HepG2 (cell line): ENCODE measurements at regions not wholly inside any gene's neighbourhood (a gene's known extent, or its start where the extent isn't known, plus 50 kb on each side); places are given as distances from the start of the nearest gene placed in this dataset.

ENCODE experiments used
- ATAC-seq: fragments of 200-7000 bp; cut with Tn5 transposase; 3 replicates; pipeline ENCODE4 v1.9.1; 2020; ENCODE audit warnings: mild to moderate bottlenecking, moderate library complexity
- BruUV-seq: library from RNA; stranded (reverse); fragments of 400-500 nt; replicated peaks from 2 replicates; lab custom pipeline; 2021; lab: Mats Ljungman, UMichigan
- CTCF ChIA-PET: fragments of 300-600 bp; formaldehyde crosslinking; extraction: SDS; loops from one replicate; lab custom pipeline; 2021; ENCODE audit warnings: low total read pairs, inconsistent platforms, low intra/inter-chr PET ratio; lab: Yijun Ruan, JAX
- POLR2A ChIA-PET: fragments of 350-600 bp; sonication (Branson Sonifier 250); formaldehyde crosslinking; loops from one replicate; lab custom pipeline; 2020; ENCODE audit warnings: antibody characterized with exemption, inconsistent platforms; lab: Yijun Ruan, JAX
- DNase-seq: peaks from one replicate; pipeline ENCODE4 v3.0.0-alpha.2; 2015; ENCODE audit warnings: low spot score
- FAIRE-seq: peaks from 3 replicates; lab custom pipeline; 2011; peaks lifted over from hg19 to GRCh38; lab: Jason Lieb, UNC
- H2AFZ ChIP-seq: one replicate; pipeline ENCODE4 v1.6.1; 2011; ENCODE audit warnings: low read length, inconsistent platforms
- H3K27ac ChIP-seq: fragments of 300-600 bp; 3 replicates; pipeline ENCODE4 v1.8.0; 2011; ENCODE audit warnings: mixed run types, mild to moderate bottlenecking, mixed read lengths, low read length, inconsistent platforms; ENCODE audit not compliant: insufficient read depth; ENCODE audit errors: extremely low read length
- H3K27me3 ChIP-seq, 2 experiments: fragments of 200-600 bp in 1 of 2; 2 replicates in 1 of 2; 3 replicates in 1 of 2; pipeline versions ENCODE4 v1.6.0 to v1.8.0; 2011; ENCODE audit warnings: low read length in 2 of 2, mild to moderate bottlenecking in 2 of 2, moderate library complexity in 2 of 2, inconsistent platforms in 1 of 2; ENCODE audit not compliant: insufficient read depth in 2 of 2, control insufficient read depth in 1 of 2
- H3K36me3 ChIP-seq, 2 experiments: fragments of 200-600 bp in 1 of 2; replicated peaks in 1 of 2; 2 replicates in 1 of 2; 3 replicates in 1 of 2; pipeline versions ENCODE4 v1.5.1 to v1.8.0; 2011; ENCODE audit warnings: low read length in 2 of 2, inconsistent platforms in 1 of 2; ENCODE audit not compliant: insufficient read depth in 2 of 2, control insufficient read depth in 1 of 2
- H3K4me1 ChIP-seq: 2 replicates; pipeline ENCODE4 v1.5.1; 2012; ENCODE audit warnings: low read length, inconsistent platforms; ENCODE audit not compliant: insufficient read depth
- H3K4me2 ChIP-seq: 2 replicates; pipeline ENCODE4 v1.6.0; 2011; ENCODE audit warnings: low read depth, low read length, inconsistent platforms
- H3K4me3 ChIP-seq, 3 experiments: fragments of 200-600 bp in 1 of 3; sonication (generic), shearing (Covaris generic) in 1 of 3; replicated peaks in 1 of 3; 2 replicates each; pipeline ENCODE4 v1.5.1; 2011 to 2016; ENCODE audit warnings: low read length in 3 of 3, inconsistent platforms in 2 of 3, low read depth in 2 of 3, mild to moderate bottlenecking in 2 of 3, control low read depth in 1 of 3, mixed read lengths in 1 of 3; ENCODE audit not compliant: insufficient read depth in 1 of 3
- H3K79me2 ChIP-seq: one replicate; pipeline ENCODE4 v1.6.1; 2011; ENCODE audit warnings: low read length, inconsistent platforms; ENCODE audit not compliant: insufficient read depth
- H3K9ac ChIP-seq: 2 replicates; pipeline ENCODE4 v1.6.0; 2011; ENCODE audit warnings: mild to moderate bottlenecking, low read depth, low read length, inconsistent platforms; ENCODE audit not compliant: insufficient read depth
- H3K9me3 ChIP-seq: 2 replicates; pipeline ENCODE4 v1.5.1; 2012; ENCODE audit warnings: mild to moderate bottlenecking, low read length
- H4K20me1 ChIP-seq: 2 replicates; pipeline ENCODE4 v1.6.0; 2011; ENCODE audit warnings: inconsistent platforms, mild to moderate bottlenecking, low read length, moderate library complexity; ENCODE audit not compliant: insufficient read depth
- BRD4 ChIP-seq: sonication (generic); formaldehyde crosslinking; IDR thresholded peaks from 2 replicates; pipeline ENCODE4 v1.4.0; 2020; ENCODE audit warnings: missing genetic modification reagents
- HNRNPL ChIP-seq: fragments of 200-400 bp; formaldehyde crosslinking; IDR thresholded peaks from 2 replicates; pipeline ENCODE4 v1.6.1; 2017; ENCODE audit warnings: mild to moderate bottlenecking, low read depth, low read length
- ISX ChIP-seq: sonication (generic); formaldehyde crosslinking; conservative IDR thresholded peaks from 2 replicates; pipeline ENCODE4 v1.5.0; 2020; ENCODE audit warnings: missing genetic modification reagents
- TAF1 ChIP-seq: sonication (generic); formaldehyde crosslinking; IDR thresholded peaks from 2 replicates; pipeline ENCODE4 v1.4.0; 2020; ENCODE audit warnings: missing genetic modification reagents
- ZNF605 ChIP-seq: sonication (generic); formaldehyde crosslinking; IDR thresholded peaks from 2 replicates; pipeline ENCODE4 v1.8.0; 2022; ENCODE audit warnings: mild to moderate bottlenecking, missing genetic modification reagents
- ZNF878 ChIP-seq: sonication (generic); formaldehyde crosslinking; IDR thresholded peaks from 2 replicates; pipeline ENCODE4 v1.8.1; 2023; ENCODE audit warnings: mild to moderate bottlenecking, missing genetic modification reagents, moderate library complexity
- WGBS: methylation state at CpG from one replicate; pipeline ENCODE4 v1.1.6; 2017; ENCODE audit warnings: low lambda C conversion rate; 5-methylcytosine and 5-hydroxymethylcytosine counted together
- in situ Hi-C: cut with HindIII; loops from 2 replicates; pipeline ENCODE4 v1.10.0; 2017; ENCODE audit warnings: low pct_unique_long_range_greater_than_20kb; ENCODE audit not compliant: extremely low pct_ligation_motif_present
- intact Hi-C: fragments of 100-400 bp; cut with micrococcal nuclease; formaldehyde crosslinking; loops from one replicate; pipeline ENCODE4 v1.10.0; 2022; ENCODE audit not compliant: unreplicated experiment
- TF ChIP-seq, protein P1 (sequence below): sonication (generic); formaldehyde crosslinking; IDR thresholded peaks from 2 replicates; pipeline ENCODE4 v1.9.0; 2022; ENCODE audit warnings: missing genetic modification reagents, mild to moderate bottlenecking, borderline replicate concordance
- TF ChIP-seq, protein P2 (sequence below): sonication (generic); formaldehyde crosslinking; conservative IDR thresholded peaks from 2 replicates; pipeline ENCODE4 v1.8.0; 2022; ENCODE audit warnings: mild to moderate bottlenecking, moderate library complexity, missing genetic modification reagents
- TF ChIP-seq, protein P3 (sequence below): sonication (generic); formaldehyde crosslinking; IDR thresholded peaks from 2 replicates; pipeline ENCODE4 v1.5.1; 2020; ENCODE audit warnings: missing genetic modification reagents, mild to moderate bottlenecking, borderline replicate concordance

DNA sequence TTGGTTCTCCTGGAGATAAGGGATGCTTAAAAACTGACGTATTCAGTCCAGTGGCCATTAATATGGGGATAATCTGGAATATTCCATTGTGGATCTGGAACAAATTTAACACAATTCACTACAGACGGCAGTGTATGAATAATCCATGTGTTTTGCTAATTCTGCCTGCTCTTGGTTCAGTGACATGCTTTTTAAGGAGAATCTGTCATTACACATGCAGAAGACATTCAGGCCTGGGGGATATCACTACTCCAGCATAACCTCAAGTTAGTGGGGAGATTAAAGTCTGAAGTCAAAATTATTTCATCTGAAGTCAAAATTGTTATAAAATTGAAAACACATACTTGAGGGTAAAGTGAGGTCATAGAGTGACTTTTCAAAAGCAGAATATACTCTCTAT lies 789.3 kb downstream of the USP25 start:
- POLR2A ChIA-PET, result no interaction called here
- Histone ChIP-seq H3K4me3 (no peak overlapping the region), H3K36me3 (no peaks in the 10 kb centered on the region), H3K27ac (no peak overlapping the region), H3K9ac (no peak overlapping the region), H3K79me2 (no peaks in the 10 kb centered on the region), H3K4me2 (no peak overlapping the region), H4K20me1 (no peaks in the 10 kb centered on the region), H3K9me3 (peaks cover 7% of the 10 kb centered on the region; the same call in 1 of the 2 replicates), H3K4me1 (no peaks in the 10 kb centered on the region), H2AFZ (no peak overlapping the region), H3K27me3 (no peaks in the 10 kb centered on the region)
- FAIRE-seq (no peak), DNase-seq (no peak), ATAC-seq (no peak)
- in situ Hi-C loops (no loop called here), intact Hi-C loops (no loop called here)
- WGBS, result 33% methylated on average over 2 of the region's 2 CpGs
- no TSS peak for BruUV-seq
- CTCF ChIA-PET, result no interaction called here
- TF ChIP-seq, protein P1, sequence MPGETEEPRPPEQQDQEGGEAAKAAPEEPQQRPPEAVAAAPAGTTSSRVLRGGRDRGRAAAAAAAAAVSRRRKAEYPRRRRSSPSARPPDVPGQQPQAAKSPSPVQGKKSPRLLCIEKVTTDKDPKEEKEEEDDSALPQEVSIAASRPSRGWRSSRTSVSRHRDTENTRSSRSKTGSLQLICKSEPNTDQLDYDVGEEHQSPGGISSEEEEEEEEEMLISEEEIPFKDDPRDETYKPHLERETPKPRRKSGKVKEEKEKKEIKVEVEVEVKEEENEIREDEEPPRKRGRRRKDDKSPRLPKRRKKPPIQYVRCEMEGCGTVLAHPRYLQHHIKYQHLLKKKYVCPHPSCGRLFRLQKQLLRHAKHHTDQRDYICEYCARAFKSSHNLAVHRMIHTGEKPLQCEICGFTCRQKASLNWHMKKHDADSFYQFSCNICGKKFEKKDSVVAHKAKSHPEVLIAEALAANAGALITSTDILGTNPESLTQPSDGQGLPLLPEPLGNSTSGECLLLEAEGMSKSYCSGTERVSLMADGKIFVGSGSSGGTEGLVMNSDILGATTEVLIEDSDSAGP (CRISPR knock-in tag), result no peak
- TF ChIP-seq TAF1 (CRISPR knock-in tag) (no peak), ISX (no peak), ZNF878 (CRISPR knock-in tag) (no peak), BRD4 (CRISPR knock-in tag) (no peak), ZNF605 (CRISPR knock-in tag) (no peak), HNRNPL (no peak)
- TF ChIP-seq, protein P2, sequence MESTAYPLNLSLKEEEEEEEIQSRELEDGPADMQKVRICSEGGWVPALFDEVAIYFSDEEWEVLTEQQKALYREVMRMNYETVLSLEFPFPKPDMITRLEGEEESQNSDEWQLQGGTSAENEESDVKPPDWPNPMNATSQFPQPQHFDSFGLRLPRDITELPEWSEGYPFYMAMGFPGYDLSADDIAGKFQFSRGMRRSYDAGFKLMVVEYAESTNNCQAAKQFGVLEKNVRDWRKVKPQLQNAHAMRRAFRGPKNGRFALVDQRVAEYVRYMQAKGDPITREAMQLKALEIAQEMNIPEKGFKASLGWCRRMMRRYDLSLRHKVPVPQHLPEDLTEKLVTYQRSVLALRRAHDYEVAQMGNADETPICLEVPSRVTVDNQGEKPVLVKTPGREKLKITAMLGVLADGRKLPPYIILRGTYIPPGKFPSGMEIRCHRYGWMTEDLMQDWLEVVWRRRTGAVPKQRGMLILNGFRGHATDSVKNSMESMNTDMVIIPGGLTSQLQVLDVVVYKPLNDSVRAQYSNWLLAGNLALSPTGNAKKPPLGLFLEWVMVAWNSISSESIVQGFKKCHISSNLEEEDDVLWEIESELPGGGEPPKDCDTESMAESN (CRISPR knock-in tag), result no peak
- TF ChIP-seq, protein P3, sequence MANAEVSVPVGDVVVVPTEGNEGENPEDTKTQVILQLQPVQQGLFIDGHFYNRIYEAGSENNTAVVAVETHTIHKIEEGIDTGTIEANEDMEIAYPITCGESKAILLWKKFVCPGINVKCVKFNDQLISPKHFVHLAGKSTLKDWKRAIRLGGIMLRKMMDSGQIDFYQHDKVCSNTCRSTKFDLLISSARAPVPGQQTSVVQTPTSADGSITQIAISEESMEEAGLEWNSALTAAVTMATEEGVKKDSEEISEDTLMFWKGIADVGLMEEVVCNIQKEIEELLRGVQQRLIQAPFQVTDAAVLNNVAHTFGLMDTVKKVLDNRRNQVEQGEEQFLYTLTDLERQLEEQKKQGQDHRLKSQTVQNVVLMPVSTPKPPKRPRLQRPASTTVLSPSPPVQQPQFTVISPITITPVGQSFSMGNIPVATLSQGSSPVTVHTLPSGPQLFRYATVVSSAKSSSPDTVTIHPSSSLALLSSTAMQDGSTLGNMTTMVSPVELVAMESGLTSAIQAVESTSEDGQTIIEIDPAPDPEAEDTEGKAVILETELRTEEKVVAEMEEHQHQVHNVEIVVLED (CRISPR knock-in tag), result no peak
